HFF-Myc (cell line): ENCODE measurements at regions not wholly inside any gene's neighbourhood (a gene's known extent, or its start where the extent isn't known, plus 50 kb on each side); places are given as distances from the start of the nearest gene placed in this dataset.

Source experiments
- DNase-seq: peaks from one replicate; pipeline ENCODE4 v3.0.0-alpha.2; 2011; ENCODE audit warnings: low read depth; ENCODE audit errors: extremely low read depth
- H3K4me3 ChIP-seq: replicated peaks from 2 replicates; pipeline ENCODE4 v1.5.1; 2011; ENCODE audit warnings: low read depth, mild to moderate bottlenecking, control low read depth, low read length
- TF ChIP-seq, protein P1 (sequence below): IDR thresholded peaks from 2 replicates; pipeline ENCODE4 v1.5.1; 2012; ENCODE audit warnings: mild to moderate bottlenecking, low read depth, low read length, control low read depth; ENCODE audit errors: missing control alignments

DNA sequence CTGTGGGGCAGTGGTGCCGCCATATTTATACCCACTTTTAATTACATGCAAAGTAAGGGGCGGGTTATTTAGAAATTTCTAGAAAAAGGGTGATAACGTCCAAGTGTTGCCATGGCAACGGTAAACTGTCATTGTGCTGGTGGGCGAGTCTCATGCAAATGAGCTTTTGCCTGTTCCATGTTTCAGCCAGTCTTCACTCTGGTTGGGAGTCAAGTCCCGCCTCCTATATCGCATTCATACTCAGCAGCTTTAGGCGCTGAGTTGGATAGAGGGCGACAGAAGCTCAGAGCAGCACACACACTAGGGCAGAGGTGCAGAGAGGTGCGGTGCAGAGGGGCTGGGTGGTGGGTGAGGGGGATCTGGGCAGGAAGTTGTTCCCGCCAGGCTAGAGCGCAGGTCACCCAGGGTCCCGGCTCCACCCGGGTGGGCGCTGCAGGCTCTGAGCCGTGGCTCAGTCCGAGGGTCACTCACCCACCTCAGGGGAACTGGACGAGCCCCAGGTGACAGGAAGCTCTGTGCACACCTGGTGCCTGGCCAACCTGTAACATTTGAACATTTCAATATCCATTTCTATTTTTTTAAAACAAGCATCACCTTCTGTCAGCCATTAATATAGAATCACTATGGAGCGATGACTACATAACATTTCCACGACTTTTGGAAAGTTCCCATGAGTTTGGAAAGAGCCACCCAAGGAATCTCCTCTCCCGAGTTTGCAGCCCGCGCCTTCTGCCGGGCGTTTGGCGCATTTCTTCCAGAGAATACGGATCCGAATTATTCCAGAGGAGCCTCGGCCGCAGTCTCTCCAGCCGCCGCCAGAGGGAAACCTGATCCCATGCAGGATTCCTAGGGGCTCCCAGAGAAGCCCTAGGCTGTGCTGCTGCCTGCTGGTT is 89.1 kb upstream of the PHACTR3 start:
- H3K4me3 ChIP-seq, result no peak overlapping the region
- TF ChIP-seq, protein P1, sequence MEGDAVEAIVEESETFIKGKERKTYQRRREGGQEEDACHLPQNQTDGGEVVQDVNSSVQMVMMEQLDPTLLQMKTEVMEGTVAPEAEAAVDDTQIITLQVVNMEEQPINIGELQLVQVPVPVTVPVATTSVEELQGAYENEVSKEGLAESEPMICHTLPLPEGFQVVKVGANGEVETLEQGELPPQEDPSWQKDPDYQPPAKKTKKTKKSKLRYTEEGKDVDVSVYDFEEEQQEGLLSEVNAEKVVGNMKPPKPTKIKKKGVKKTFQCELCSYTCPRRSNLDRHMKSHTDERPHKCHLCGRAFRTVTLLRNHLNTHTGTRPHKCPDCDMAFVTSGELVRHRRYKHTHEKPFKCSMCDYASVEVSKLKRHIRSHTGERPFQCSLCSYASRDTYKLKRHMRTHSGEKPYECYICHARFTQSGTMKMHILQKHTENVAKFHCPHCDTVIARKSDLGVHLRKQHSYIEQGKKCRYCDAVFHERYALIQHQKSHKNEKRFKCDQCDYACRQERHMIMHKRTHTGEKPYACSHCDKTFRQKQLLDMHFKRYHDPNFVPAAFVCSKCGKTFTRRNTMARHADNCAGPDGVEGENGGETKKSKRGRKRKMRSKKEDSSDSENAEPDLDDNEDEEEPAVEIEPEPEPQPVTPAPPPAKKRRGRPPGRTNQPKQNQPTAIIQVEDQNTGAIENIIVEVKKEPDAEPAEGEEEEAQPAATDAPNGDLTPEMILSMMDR, result peak; percentile 87
- DNase-seq, result peak; percentile 26

DNA sequence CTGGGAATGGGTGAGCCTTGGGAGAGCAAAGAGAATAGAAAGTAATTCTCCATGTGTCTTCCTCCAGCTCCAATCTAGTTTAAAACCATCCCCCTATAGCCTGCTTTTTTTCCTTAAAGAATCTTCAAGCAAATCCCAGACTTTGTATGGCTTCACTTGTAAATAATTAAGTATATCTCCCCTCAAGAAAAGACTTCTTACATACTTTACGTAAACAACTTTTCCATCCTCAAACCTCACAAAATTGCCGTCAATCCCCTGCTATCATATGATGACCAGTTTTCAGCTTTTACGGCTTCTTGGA is 88.5 kb upstream of the PHACTR3 start:
- no peak for DNase-seq
- TF ChIP-seq, protein P1, result no peak
- no peak overlapping the region for H3K4me3 ChIP-seq

DNA sequence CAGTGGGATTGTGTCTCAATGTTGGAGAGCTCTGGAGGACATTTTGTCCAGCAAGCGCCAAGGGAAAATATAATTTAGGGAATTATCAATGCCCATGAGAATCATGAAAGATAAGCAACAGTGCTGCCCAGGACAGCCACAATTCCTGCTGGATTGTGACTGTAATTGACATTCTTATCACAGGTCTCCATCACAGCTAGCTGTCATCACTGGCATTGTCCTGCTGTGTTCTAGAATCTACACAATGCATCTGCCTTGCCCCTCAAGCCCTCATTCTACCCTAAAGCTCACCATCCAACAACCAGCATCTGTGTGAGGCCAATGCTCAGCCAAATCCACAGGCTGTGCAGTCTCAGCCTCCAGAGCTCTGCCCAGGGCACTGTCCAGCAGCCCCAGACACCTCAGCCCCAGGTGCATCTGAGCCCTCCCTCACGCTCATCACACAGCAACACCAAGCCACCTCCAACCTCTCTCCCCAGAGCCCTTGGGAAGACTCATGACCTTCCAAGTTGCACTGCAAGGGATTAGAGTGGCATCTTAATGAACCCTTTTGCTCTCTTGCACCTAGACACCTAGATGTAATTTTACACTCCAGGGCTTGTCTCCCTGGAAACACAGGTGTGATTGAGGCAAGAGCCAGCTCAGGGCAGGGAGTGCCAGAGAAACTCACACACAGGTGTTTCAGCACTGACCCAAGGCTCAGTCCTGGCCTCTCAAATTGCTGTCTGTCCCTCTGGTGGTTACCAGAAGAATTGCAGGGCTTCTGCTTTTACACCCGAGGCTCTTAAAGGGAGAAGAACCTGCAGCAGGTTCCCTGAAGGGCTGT is 85.2 kb upstream of the PHACTR3 start:
- TF ChIP-seq, protein P1, result peak; percentile 81
- H3K4me3 ChIP-seq, result no peak overlapping the region
- DNase-seq, result peak; percentile 12

DNA sequence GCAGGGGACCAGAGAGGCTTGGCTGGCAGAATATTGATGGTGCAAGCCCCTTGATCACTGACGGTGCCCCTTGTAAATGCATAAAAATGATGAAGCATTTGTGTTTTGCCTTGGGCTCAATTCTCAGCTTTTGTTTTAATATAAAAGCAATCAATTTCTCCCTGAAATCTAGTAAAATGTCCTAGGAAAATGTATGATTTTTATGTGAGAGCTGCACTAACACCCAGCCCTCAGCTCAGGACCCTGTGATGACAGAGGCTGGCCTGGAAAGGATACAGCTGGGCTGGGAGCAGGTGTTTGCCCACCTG is 84.7 kb upstream of the PHACTR3 start:
- no peak for DNase-seq
- no peak overlapping the region for H3K4me3 ChIP-seq
- TF ChIP-seq, protein P1, result no peak

DNA sequence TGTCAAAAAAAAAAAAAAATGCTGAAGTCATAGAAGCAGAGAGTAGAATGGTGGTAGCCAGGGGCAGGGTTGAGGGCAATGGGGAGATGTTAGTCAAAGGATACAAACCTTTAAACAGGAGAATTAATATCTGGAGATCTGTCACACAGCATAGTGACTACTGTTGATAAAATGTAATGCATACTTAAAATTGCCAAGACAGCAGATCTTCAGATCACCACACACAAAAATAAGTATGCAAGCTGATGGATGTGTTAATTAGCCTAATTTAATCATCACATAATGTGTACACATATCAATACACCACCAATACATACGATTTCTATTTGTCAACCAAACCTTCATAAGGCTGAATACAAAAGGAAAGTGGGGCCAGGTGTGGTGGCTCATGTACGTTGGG is 83.5 kb upstream of the PHACTR3 start:
- no peak for DNase-seq
- no peak overlapping the region for H3K4me3 ChIP-seq
- TF ChIP-seq, protein P1, result no peak

DNA sequence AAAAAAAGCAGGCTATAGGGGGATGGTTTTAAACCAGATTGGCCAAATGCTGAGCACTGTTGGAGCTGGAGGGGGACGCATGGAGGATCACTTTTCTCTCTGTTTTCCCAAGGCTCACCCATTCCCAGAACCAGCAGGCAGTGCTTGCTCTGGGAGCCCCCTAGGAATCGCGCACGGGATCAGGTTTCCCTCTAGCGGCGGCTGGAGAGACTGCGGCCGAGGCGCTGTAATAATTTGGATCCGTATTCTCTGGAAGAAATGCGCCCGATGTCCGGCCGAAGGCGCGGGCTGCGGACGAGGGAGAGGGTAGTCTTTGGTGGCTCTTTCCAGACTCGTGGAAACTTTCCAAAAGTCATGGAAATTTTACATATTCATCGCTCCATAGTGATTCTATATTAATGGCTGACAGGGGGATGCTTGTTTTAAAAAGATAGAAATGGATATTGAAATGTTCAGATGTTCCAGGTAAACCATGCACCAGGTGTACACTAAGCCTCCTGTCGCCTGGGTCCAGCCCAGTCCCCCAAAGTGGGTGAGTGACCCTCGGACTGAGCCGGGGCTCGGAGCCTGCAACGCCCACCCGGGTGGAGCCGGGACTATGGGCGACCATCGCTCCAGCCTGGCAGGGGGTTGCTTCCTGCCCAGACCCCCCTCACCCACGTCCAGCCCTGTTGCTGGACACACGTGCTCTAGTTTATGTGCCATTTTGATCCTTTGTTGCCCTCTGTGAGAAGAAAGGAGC is 78.7 kb upstream of the PHACTR3 start:
- no peak overlapping the region for H3K4me3 ChIP-seq
- peak; percentile 21 for DNase-seq
- TF ChIP-seq, protein P1, result peak; percentile 94
